ENCODE measurements at regions not wholly inside any gene's neighbourhood (a gene's known extent, or its start where the extent isn't known, plus 50 kb on each side); places are given as distances from the start of the nearest gene placed in this dataset.

DNA sequence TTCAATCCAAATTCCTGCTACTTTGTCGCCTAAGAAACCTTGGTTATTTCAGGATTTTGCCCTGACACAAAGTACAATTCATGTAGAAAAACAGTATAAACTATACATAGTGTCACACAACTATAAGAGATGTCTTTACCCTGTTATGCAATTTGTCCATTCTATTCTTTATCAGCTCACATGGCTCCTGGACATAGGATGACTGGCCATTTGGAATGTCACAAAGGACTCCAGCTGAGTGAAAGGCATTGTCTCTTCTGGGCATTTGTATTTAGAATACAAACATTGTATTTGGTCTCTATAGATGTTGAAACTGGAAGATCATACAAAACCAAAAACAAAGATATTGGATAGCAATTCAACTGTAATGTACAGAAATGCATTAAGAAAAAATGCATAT lies 944.6 kb upstream of the LRRTM1 start:
- Histone ChIP-seq H3K4me3 (replicated peaks; ENCODE audit: low read depth, low read length) (no peak overlapping the region), H3K27me3 (replicated peaks; ENCODE audit: control insufficient read depth, insufficient read depth, low read length) (no peaks in the 10 kb centered on the region), H3K36me3 (ENCODE audit: control insufficient read depth, insufficient read depth, low read length) (no peaks in the 10 kb centered on the region)
- TF ChIP-seq, protein P1, sequence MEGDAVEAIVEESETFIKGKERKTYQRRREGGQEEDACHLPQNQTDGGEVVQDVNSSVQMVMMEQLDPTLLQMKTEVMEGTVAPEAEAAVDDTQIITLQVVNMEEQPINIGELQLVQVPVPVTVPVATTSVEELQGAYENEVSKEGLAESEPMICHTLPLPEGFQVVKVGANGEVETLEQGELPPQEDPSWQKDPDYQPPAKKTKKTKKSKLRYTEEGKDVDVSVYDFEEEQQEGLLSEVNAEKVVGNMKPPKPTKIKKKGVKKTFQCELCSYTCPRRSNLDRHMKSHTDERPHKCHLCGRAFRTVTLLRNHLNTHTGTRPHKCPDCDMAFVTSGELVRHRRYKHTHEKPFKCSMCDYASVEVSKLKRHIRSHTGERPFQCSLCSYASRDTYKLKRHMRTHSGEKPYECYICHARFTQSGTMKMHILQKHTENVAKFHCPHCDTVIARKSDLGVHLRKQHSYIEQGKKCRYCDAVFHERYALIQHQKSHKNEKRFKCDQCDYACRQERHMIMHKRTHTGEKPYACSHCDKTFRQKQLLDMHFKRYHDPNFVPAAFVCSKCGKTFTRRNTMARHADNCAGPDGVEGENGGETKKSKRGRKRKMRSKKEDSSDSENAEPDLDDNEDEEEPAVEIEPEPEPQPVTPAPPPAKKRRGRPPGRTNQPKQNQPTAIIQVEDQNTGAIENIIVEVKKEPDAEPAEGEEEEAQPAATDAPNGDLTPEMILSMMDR (IDR thresholded peaks at IDR 0.05; ENCODE audit: insufficient read depth, low read length, poor library complexity, severe bottlenecking): no peak
- no peak for DNase-seq (ENCODE audit: extremely low read depth, insufficient read length)

DNA sequence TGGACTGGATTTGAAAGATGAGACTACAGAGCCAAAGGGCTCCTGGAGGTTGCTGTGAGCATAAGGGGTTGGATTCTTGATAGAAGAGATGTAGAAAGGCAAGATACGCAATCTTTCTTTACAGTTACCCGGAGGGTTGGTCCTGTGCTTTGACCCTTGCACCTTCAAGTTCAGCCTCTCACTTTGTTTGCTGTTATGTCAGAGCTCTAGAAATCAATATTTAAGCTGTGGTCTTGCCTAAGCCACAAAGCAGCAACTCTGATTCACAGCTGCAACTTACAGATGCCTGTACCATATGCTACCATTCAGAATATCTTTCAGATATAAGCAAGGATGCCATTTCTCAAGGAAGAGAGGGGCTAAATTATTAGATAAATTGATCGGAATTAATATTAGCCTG lies 943.1 kb upstream of the LRRTM1 start:
- no peaks in the 10 kb centered on the region for H3K27me3 ChIP-seq (replicated peaks; ENCODE audit: control insufficient read depth, insufficient read depth, low read length)
- no peaks in the 10 kb centered on the region for H3K36me3 ChIP-seq (ENCODE audit: control insufficient read depth, insufficient read depth, low read length)
- no peak for DNase-seq (ENCODE audit: extremely low read depth, insufficient read length)
- TF ChIP-seq, protein P1 (IDR thresholded peaks at IDR 0.05; ENCODE audit: insufficient read depth, low read length, poor library complexity, severe bottlenecking): no peak
- H3K4me3 ChIP-seq (replicated peaks; ENCODE audit: low read depth, low read length): no peak overlapping the region

DNA sequence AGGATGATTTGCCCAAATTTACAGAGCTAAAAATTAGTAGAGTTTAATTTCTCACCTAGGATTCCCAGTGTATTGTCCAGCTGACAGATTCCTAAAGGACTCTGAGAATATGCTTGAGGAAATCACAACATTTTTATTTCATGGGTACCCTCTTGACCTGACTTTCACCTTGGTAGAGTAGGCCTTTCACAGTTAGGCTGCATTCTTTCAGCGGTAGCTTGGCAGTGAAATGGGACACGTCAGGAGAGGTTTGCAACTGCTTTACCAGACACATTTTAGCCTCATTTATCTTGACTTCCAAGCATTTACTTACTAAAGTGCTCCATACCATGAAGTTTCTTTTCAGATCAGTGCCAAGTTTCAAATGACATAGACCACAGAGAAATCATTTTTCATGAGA lies 937.9 kb upstream of the LRRTM1 start:
- no peaks in the 10 kb centered on the region for H3K27me3 ChIP-seq (replicated peaks; ENCODE audit: control insufficient read depth, insufficient read depth, low read length)
- H3K4me3 ChIP-seq (replicated peaks; ENCODE audit: low read depth, low read length): no peak overlapping the region
- TF ChIP-seq, protein P1 (IDR thresholded peaks at IDR 0.05; ENCODE audit: insufficient read depth, low read length, poor library complexity, severe bottlenecking): no peak
- no peaks in the 10 kb centered on the region for H3K36me3 ChIP-seq (ENCODE audit: control insufficient read depth, insufficient read depth, low read length)
- no peak for DNase-seq (ENCODE audit: extremely low read depth, insufficient read length)

DNA sequence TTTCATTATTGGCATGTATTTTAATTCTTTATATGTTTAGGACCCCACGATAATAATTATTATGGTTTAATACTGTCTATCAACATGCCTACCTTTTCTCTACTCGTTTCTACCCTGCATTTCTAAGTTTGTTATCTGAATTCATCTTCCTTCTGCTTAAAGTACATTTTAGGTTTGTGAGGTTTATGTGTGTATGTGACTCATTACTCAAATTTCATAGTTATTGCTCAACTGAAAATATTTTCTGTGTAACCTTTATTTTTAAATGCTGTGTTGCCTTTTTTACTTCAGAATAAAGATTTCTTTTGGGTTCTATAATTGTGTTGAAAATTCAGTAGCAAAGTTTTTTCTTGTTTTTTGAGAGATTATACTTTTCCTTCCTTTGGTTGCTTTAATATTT lies 933.9 kb upstream of the LRRTM1 start:
- TF ChIP-seq, protein P1 (IDR thresholded peaks at IDR 0.05; ENCODE audit: insufficient read depth, low read length, poor library complexity, severe bottlenecking): no peak
- H3K4me3 ChIP-seq (replicated peaks; ENCODE audit: low read depth, low read length): no peak overlapping the region
- H3K36me3 ChIP-seq (ENCODE audit: control insufficient read depth, insufficient read depth, low read length): no peaks in the 10 kb centered on the region
- no peaks in the 10 kb centered on the region for H3K27me3 ChIP-seq (replicated peaks; ENCODE audit: control insufficient read depth, insufficient read depth, low read length)
- no peak for DNase-seq (ENCODE audit: extremely low read depth, insufficient read length)

DNA sequence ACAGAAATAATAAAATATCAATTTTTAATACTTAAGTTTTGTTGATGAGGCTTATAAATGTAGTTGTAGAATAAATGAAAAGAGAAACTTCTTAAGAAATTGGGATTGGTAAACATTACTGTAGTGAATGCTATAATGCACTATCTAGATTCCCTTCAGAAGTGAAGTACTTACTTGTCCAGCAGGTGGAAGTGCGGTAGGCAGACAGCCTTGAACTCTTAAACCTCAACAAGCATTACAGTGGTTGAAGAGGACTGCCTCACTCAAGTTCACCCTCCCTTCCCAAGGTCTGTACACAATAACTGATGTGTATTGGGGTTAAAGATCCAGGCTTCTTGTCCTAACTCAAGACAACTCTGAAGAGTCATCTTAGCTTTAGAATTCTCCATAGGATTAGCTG lies 931.0 kb upstream of the LRRTM1 start:
- no peak for DNase-seq (ENCODE audit: extremely low read depth, insufficient read length)
- H3K36me3 ChIP-seq (ENCODE audit: control insufficient read depth, insufficient read depth, low read length): no peaks in the 10 kb centered on the region
- H3K4me3 ChIP-seq (replicated peaks; ENCODE audit: low read depth, low read length): no peak overlapping the region
- TF ChIP-seq, protein P1 (IDR thresholded peaks at IDR 0.05; ENCODE audit: insufficient read depth, low read length, poor library complexity, severe bottlenecking): no peak
- no peaks in the 10 kb centered on the region for H3K27me3 ChIP-seq (replicated peaks; ENCODE audit: control insufficient read depth, insufficient read depth, low read length)

DNA sequence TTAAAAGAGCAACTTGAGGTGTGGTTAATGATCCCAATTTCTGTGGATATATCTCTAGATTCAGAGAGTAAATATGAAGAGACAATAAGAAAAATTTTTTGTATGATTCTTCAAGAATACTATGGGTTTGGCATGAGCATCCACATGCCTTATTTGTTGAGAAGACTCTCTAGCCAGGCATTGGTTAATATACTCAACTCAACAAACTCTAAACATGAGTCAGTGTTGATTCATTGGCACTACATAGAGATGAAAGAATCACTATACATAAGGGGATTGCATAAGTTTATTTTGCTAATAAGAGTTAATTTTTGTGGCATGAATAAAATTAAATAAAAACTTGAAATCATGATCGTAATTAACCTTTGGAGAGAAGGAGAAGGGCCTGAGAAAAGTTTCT lies 930.2 kb upstream of the LRRTM1 start:
- TF ChIP-seq, protein P1 (IDR thresholded peaks at IDR 0.05; ENCODE audit: insufficient read depth, low read length, poor library complexity, severe bottlenecking): no peak
- Histone ChIP-seq H3K27me3 (replicated peaks; ENCODE audit: control insufficient read depth, insufficient read depth, low read length) (no peaks in the 10 kb centered on the region), H3K36me3 (ENCODE audit: control insufficient read depth, insufficient read depth, low read length) (no peaks in the 10 kb centered on the region), H3K4me3 (replicated peaks; ENCODE audit: low read depth, low read length) (no peak overlapping the region)
- no peak for DNase-seq (ENCODE audit: extremely low read depth, insufficient read length)
